Stimulated activated CD8-positive, alpha-beta memory T cell treated with anti-CD3 and anti-CD28 coated beads, Interleukin-12 subunit alpha, Interleukin-12 subunit beta, amount 100 ng/mL, for 1 hour (primary cell): ENCODE measurements at regions not wholly inside any gene's neighbourhood (a gene's known extent, or its start where the extent isn't known, plus 50 kb on each side); places are given as distances from the start of the nearest gene placed in this dataset.
"Not testable (repeated sequence)": the region's sequence is repeated elsewhere in the genome, so short reads cannot be mapped to it uniquely, and the experiment has no call there.

Experiments used
- DNase-seq: peaks from one replicate; pipeline ENCODE4 v3.0.0-alpha.2; 2020; ENCODE audit warnings: low read depth

- not testable (repeated sequence) for DNase-seq
These were observed 434.5 kb upstream of the ZNG1F start for GRCh38 chr9:41623666-41624065.

GRCh38 chr9:41619254-41619653 lies 430.1 kb upstream of the ZNG1F start:
- DNase-seq: not testable (repeated sequence)

GRCh38 chr9:41606961-41607547 lies 417.9 kb upstream of the ZNG1F start:
- not testable (repeated sequence) for DNase-seq

- DNase-seq: not testable (repeated sequence)
These were observed 376.5 kb upstream of the ZNG1F start for GRCh38 chr9:41565572-41565971.
